GM19438 (cell line): ENCODE measurements at regions not wholly inside any gene's neighbourhood (a gene's known extent, or its start where the extent isn't known, plus 50 kb on each side); places are given as distances from the start of the nearest gene placed in this dataset.
"Not testable (repeated sequence)": the region's sequence is repeated elsewhere in the genome, so short reads cannot be mapped to it uniquely, and the experiment has no call there.

Experiments
- ATAC-seq: cut with Tn5 transposase; IDR thresholded peaks from one replicate; pipeline ENCODE4 v1.9.1; 2021; ENCODE audit warnings: low read depth; ENCODE audit not compliant: unreplicated experiment

DNA sequence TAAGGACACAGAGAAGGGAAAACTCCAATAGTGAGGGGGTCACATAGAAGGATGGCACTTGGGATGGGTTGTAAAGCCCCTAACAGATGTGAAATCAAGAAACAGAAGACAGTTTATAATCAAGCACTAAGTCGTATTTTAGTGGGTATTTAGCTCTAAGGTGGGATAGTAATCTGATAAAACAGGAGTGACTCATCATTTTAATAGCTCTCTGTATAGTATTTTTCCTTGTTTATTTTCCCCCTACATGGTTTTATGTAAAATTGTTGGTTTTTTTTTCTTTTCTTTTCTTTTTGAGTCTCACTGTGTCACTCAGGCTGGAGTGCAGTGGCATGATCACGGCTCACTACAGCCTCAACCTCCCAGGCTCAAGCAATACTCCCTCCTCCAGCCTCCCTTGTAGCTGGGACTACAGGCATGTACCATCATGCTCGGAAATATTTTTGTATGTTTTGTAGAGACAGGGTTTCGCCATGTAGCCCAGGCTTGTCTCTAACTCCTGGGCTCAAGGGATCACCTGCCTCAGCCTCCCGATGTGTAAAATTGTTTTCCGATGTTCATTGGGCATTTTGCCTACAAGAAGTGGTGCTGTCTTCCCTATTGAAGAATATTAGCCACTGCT, 142.6 kb upstream of the SERPINE2 start:
- ATAC-seq: no peak

DNA sequence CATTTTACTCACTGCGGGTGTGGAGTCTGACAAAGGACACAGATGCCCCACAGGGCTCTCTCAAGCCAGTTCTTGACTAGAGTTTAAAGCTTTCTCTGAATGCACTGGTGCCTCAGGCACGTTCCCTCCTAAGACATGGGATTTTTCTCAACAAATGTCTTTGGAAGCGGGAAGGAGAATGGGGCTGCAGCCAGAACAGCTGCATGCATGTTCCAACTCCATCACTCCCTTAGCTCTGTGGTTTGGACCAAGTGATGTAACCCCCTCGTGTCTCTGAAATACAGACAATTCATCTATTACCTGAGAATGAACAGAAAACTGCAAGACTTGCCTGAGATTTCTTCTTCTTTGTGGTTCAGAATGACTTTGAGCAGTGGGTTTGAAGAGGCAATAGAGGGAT, 141.7 kb upstream of the SERPINE2 start:
- no peak for ATAC-seq

GRCh38 chr2:224178056-224178455, 139.0 kb upstream of the SERPINE2 start:
- no peak for ATAC-seq

DNA sequence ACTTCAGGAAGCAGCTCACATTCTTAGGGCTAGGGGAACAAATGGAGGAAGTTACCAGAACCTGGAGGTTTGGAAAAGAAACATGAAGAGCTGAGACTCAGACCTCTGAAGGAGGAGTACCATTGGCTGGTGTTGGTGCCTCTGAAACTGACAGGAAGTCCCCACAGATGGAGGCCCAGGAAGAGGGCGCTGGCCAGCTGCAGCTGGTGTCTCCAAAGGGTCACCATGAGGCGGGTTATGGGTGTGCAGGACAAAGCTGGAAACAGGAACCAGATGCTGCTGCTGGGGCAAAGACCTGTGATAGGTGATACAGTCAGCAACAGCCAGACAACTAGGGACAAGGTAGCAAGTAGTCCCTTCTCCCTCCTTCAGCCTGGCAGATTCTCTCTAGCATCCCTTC, 136.5 kb upstream of the SERPINE2 start:
- ATAC-seq: no peak

DNA sequence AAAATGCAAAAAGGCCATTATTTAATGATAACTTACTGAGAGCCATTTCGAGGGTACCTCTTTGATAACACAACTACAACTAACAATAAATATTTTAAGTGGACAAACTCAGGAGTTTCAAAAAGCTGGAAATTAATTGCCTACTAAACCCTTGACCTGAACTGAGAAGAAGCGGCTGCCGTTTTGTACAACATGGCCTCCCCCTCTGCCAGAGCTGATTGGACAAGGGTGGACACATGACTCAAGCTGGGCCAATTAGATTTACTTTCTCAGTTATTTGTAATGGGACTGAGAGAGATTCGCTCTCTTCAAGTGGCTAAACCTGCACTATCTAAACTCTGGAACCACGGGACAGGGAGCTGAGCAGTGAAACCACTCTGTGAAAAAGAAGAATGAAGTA, 135.9 kb upstream of the SERPINE2 start:
- ATAC-seq: no peak

GRCh38 chr2:224174521-224174920, 135.4 kb upstream of the SERPINE2 start:
- no peak for ATAC-seq

DNA sequence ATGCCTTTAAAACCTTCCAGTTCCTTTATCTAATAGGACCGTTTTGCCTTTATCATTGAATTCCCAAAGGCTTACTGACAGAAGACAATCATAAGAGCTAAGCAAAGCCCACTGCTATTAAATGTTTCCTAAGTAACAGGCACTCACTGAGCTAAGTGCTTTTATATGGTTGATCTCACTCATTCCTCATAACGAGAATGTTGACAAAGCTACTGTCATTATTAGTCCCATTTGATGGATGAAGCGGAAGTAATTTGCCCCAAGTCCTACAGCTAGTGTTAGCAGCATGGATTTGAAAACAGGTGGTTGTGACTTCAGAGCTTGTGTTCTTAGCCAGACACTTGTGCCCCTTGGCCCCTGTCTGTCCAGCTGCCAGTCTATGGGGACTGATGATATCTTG, 134.8 kb upstream of the SERPINE2 start:
- no peak for ATAC-seq

GRCh38 chr2:224173210-224173609, 134.1 kb upstream of the SERPINE2 start:
- ATAC-seq: no peak

DNA sequence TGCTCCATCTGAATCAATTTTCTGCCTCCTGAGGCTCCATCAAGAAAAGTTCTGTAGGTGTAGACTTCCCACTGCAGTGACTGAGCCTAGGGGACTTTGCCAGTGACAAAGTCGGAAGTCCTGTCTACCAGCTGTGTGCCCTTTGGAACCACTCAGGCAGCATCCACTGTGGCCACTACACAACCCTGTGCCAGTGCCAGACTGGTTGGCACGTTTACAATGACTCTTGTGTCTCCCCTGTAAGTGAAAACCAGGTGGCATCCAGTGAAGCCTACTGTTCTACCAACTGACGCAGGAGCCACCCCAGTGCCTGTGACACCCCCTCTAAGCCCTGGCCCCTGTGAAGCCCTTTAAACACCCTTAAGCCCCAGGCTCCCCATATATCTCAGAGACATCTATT, 132.1 kb upstream of the SERPINE2 start:
- no peak for ATAC-seq

- ATAC-seq: no peak
These were observed 130.8 kb upstream of the SERPINE2 start for GRCh38 chr2:224169847-224170246.

DNA sequence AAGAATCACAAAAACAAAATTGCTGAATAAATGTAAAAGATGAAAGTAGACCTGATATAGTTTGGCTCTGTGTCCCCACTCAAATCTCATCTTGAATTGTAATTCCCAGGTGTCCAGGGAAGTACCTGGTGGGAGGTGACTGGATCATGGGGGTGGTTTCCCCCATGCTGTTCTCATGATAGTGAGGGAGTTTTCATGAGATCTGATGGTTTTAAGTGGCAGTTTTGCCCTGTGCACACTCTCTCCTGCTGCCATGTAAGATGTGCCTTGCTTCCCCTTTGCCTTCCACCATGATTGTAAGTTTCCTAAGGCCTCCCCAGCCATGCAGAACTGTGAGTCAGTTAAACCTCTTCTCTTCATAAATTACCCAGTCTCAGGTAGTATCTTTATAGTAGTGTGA, 128.7 kb upstream of the SERPINE2 start:
- not testable (repeated sequence) for ATAC-seq

DNA sequence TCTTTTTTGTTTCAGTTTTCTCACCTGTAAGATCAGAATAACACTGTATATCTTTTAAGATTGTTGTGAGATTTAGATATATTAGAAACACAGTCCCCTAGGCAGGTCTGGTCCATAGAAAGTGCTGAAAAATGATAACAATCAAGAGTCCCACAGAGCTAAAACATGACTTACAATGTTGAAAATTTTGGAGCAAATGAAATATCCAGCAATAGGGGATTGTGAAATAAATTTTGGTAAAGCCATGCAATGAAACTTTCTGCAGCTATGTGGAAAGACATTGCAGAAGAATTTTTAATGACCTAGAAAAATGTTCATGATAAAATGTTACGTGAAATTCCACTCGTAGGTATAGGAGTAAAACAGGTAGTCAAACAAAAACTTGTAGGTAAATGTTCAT, 127.6 kb upstream of the SERPINE2 start:
- ATAC-seq: no peak

- no peak for ATAC-seq
These were observed 126.8 kb upstream of the SERPINE2 start for GRCh38 chr2:224165901-224166319.

DNA sequence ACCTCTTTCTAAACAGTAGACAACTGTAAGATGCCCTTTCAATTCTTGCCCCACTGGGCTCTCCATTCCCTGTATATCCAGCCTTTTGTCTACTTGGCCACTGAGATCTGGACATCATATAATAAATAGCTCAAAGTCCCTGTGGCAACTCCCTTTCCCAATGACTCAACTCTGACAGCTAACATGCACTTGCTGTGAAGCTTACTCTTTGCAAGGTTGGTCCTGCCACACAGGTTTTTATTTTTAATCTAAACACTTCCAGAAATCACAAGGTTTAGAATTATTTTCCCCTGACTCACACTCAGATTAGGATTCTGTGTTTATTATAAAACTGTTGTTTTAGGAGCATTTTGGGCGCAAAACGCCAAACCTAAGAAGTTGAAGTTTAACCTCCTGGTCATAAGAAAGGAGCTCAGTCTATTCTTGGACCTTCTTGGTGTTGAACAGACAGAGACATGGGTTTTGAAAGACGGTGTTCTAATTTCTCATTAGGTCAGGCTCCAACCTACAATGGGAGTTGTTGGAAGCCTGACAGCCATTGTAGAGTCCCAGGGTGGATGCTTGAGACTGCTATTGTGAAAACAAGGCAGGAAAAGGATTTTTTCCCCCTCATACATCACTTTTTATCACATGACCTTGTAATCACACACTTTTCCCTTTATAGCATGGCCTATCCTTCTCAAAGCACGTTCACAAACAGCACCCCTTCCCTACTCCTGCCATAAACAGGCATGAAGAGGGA, 124.7 kb upstream of the SERPINE2 start:
- no peak for ATAC-seq

GRCh38 chr2:224162122-224162521, 123.0 kb upstream of the SERPINE2 start:
- no peak for ATAC-seq

- ATAC-seq: no peak
These were observed 122.6 kb upstream of the SERPINE2 start for GRCh38 chr2:224161712-224162111.

GRCh38 chr2:224160917-224161316, 121.8 kb upstream of the SERPINE2 start:
- no peak for ATAC-seq

GRCh38 chr2:224159345-224159928, 120.4 kb upstream of the SERPINE2 start:
- ATAC-seq: no peak

DNA sequence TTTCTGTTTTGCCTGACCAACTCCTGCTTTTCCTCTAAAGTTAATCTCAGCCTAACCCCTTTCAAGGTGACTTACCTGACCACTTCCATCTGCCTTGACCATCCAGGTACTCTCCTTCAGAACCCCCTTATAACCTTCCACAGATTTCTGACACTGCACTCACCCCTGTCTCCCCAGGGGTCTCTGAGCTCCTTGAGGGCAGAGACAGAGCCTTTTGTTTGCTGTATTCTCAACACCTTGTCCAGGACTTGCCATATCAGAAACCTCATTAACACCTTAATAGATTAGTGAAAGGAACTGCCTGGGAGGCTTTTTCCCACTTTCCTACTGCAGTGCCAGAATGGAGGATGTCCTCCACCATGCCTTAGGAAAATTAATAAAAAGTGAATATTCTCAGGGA, 119.7 kb upstream of the SERPINE2 start:
- ATAC-seq: no peak

DNA sequence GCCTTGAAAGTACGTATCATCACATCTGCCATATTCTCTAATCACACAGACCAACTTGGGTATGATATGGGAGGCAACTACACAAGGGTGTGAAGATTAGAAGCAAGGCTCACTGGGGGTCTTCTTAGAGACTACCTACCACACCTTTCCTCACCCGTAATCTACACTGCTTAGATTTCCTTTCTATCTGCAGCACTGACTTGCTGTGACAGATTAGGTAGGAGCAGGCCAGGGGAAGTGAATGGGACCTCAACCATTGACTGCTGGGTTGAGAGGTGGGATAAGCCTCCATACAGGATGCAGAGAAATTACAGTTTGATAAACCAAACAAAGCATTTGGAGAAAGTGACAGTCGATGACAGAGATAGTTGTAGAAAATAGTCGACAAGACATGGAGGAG, 119.0 kb upstream of the SERPINE2 start:
- no peak for ATAC-seq

DNA sequence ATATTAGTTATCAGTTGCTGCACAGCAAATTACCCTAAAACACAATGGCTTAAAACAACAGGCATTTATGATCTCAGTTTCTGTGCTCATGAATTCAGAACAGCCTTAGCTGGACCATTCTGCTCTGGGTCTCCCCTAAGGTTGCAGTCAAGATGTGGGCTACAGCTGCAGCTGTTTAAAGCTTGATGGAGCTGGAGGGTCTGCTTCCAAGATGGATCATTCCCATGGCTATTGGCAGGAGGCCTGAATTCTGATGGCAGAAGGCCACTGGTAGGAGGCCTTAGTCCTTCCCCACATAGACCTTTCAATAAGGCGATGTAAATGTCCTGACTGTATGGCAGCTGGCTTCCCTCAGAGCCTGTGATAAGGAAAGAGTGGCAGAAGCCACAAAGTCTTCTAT, 118.6 kb upstream of the SERPINE2 start:
- no peak for ATAC-seq

DNA sequence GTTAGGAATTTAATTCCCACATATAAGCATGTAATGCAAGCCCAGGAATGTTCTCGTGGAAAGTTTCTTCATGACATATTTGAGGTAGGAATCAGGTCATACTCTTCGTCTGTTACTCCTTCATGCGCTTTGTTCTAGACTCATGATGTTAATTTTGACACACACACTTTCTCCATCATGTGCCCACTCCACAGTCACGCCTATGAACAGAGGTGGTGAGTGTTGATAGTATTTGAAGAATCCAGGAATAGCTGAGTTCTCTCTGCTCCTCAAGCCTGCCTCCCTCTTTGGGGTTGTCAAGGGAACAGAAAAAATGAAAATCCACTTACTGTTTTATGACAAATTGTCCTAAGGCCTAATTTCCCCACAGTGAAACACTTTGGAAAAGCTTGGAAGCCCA, 117.3 kb upstream of the SERPINE2 start:
- no peak for ATAC-seq
